H1 (cell line): ENCODE measurements at regions not wholly inside any gene's neighbourhood (a gene's known extent, or its start where the extent isn't known, plus 50 kb on each side); places are given as distances from the start of the nearest gene placed in this dataset.

Experiments
- CTCF ChIA-PET: fragments of 300-600 bp; sonication (Branson Sonifier 250); formaldehyde crosslinking; loops from one replicate; lab custom pipeline; 2021; ENCODE audit not compliant: partially characterized antibody; lab: Charles Lee
- POLR2A ChIA-PET: fragments of 300-600 bp; sonication (Branson Sonifier 250); formaldehyde crosslinking; loops from one replicate; lab custom pipeline; 2021; ENCODE audit warnings: inconsistent platforms; ENCODE audit not compliant: partially characterized antibody; lab: Charles Lee
- DNase-seq, 2 experiments: peaks; one replicate each; pipeline versions ENCODE4 v3.0.0 to v3.0.0-alpha.2; 2010 to 2022; ENCODE audit warnings: low spot score in 2 of 2, low read depth in 1 of 2, mixed read lengths in 1 of 2
- FAIRE-seq: peaks from 2 replicates; lab custom pipeline; 2011; peaks lifted over from hg19 to GRCh38; lab: Jason Lieb, UNC
- H2AFZ ChIP-seq: 2 replicates; pipeline ENCODE4 v1.8.1; 2012; ENCODE audit warnings: low read length, inconsistent platforms
- H2AK5ac ChIP-seq: 2 replicates; pipeline ENCODE4 v1.6.1; 2013; ENCODE audit warnings: low read depth, low read length
- H2BK120ac ChIP-seq: replicated peaks from 2 replicates; pipeline ENCODE3; 2013; ENCODE audit warnings: low read depth, low read length, inconsistent platforms
- H2BK12ac ChIP-seq: 2 replicates; pipeline ENCODE4 v1.6.1; 2013; ENCODE audit warnings: low read depth, low read length
- H2BK15ac ChIP-seq: 2 replicates; pipeline ENCODE4 v1.6.1; 2013; ENCODE audit warnings: low read length
- H2BK20ac ChIP-seq: 2 replicates; pipeline ENCODE4 v1.6.1; 2013; ENCODE audit warnings: low read length
- H2BK5ac ChIP-seq: 2 replicates; pipeline ENCODE4 v1.6.1; 2013; ENCODE audit warnings: low read depth, low read length
- H3K14ac ChIP-seq: 2 replicates; pipeline ENCODE4 v1.6.1; 2013; ENCODE audit warnings: inconsistent platforms; ENCODE audit not compliant: insufficient read length
- H3K18ac ChIP-seq: 2 replicates; pipeline ENCODE4 v1.6.1; 2013; ENCODE audit warnings: low read length; ENCODE audit errors: extremely low read depth
- H3K23ac ChIP-seq: 2 replicates; pipeline ENCODE4 v1.6.1; 2013; ENCODE audit warnings: inconsistent platforms; ENCODE audit not compliant: insufficient read length
- H3K23me2 ChIP-seq: 2 replicates; pipeline ENCODE4 v1.6.1; 2013; ENCODE audit warnings: low read depth, low read length
- H3K27ac ChIP-seq: 2 replicates; pipeline ENCODE4 v1.6.1; 2011; ENCODE audit warnings: low read depth, low read length, inconsistent platforms
- H3K27me3 ChIP-seq, 4 experiments: replicated peaks in 1 of 4; 1 replicate in 1 of 4; 2 replicates in 3 of 4; pipeline versions ENCODE4 v1.6.1 to v1.8.1; 2011 to 2013; ENCODE audit warnings: low read length in 3 of 4, mild to moderate bottlenecking in 3 of 4, inconsistent platforms in 2 of 4, mixed read lengths in 2 of 4, moderate library complexity in 1 of 4; ENCODE audit not compliant: control insufficient read depth in 3 of 4, insufficient read depth in 3 of 4; ENCODE audit errors: extremely low read depth in 1 of 4
- H3K36me3 ChIP-seq, 4 experiments: 2 replicates each; pipeline versions ENCODE4 v1.6.1 to v1.8.1; 2011 to 2013; ENCODE audit warnings: mild to moderate bottlenecking in 4 of 4, low read length in 3 of 4, moderate library complexity in 2 of 4, control low read depth in 1 of 4, inconsistent platforms in 1 of 4; ENCODE audit not compliant: insufficient read depth in 4 of 4, control insufficient read depth in 2 of 4
- H3K4ac ChIP-seq: replicated peaks from 2 replicates; pipeline ENCODE3; 2013; ENCODE audit warnings: low read length, low read depth, mixed read lengths, inconsistent platforms; ENCODE audit not compliant: insufficient read length
- H3K4me1 ChIP-seq, 4 experiments: replicated peaks in 1 of 4; 1 replicate in 1 of 4; 2 replicates in 3 of 4; pipeline versions ENCODE4 v1.6.1 to v1.8.1; 2011 to 2013; ENCODE audit warnings: low read length in 3 of 4, inconsistent platforms in 2 of 4, mixed read lengths in 1 of 4; ENCODE audit not compliant: insufficient read depth in 4 of 4, control insufficient read depth in 3 of 4
- H3K4me2 ChIP-seq, 2 experiments: 2 replicates each; pipeline versions ENCODE4 v1.6.1 to v1.8.1; 2011 to 2013; ENCODE audit warnings: low read depth in 2 of 2, low read length in 2 of 2, control low read depth in 1 of 2, inconsistent platforms in 1 of 2, mild to moderate bottlenecking in 1 of 2; ENCODE audit not compliant: insufficient read depth in 1 of 2
- H3K4me3 ChIP-seq, 4 experiments: fragments of 200-600, 300-600 bp in 1 of 4; sonication (generic), shearing (Covaris generic), sonication (Bioruptor Twin) in 1 of 4; 2 replicates each; pipeline versions ENCODE4 v1.5.1 to v1.8.1; 2011 to 2016; ENCODE audit warnings: low read length in 4 of 4, low read depth in 3 of 4, control low read depth in 2 of 4, inconsistent platforms in 2 of 4, mild to moderate bottlenecking in 2 of 4, mixed read lengths in 1 of 4, moderate library complexity in 1 of 4; ENCODE audit not compliant: insufficient read depth in 2 of 4; ENCODE audit errors: extremely low read depth in 1 of 4
- H3K56ac ChIP-seq: replicated peaks from 2 replicates; pipeline ENCODE3; 2013; ENCODE audit warnings: low read depth, mild to moderate bottlenecking, mixed read lengths, low read length, inconsistent platforms; ENCODE audit not compliant: insufficient read length
- H3K79me1 ChIP-seq: 2 replicates; pipeline ENCODE4 v1.6.1; 2013; ENCODE audit warnings: low read depth, low read length, control low read depth
- H3K79me2 ChIP-seq, 2 experiments: 2 replicates each; pipeline versions ENCODE4 v1.6.1 to v1.8.1; 2012 to 2013; ENCODE audit warnings: low read length in 2 of 2, mild to moderate bottlenecking in 2 of 2, inconsistent platforms in 1 of 2; ENCODE audit not compliant: insufficient read depth in 2 of 2, control insufficient read depth in 1 of 2
- H3K9ac ChIP-seq, 4 experiments: replicated peaks in 1 of 4; 1 replicate in 1 of 4; 2 replicates in 3 of 4; pipeline versions ENCODE4 v1.6.1 to v1.8.1; 2011 to 2013; ENCODE audit warnings: low read depth in 3 of 4, low read length in 3 of 4, control low read depth in 2 of 4, mild to moderate bottlenecking in 2 of 4, moderate library complexity in 2 of 4, inconsistent platforms in 1 of 4; ENCODE audit errors: extremely low read depth in 1 of 4
- H3K9me3 ChIP-seq, 2 experiments: 2 replicates each; pipeline versions ENCODE4 v1.6.1 to v1.8.1; 2012 to 2013; ENCODE audit warnings: mild to moderate bottlenecking in 2 of 2, moderate library complexity in 2 of 2, control low read depth in 1 of 2, inconsistent platforms in 1 of 2, low read depth in 1 of 2, low read length in 1 of 2, mixed read lengths in 1 of 2; ENCODE audit not compliant: insufficient read depth in 2 of 2
- H4K20me1 ChIP-seq, 2 experiments: replicated peaks in 1 of 2; 2 replicates each; pipeline versions ENCODE3 to v1.8.1; 2011 to 2013; ENCODE audit warnings: inconsistent platforms in 2 of 2, low read length in 2 of 2, mild to moderate bottlenecking in 1 of 2; ENCODE audit not compliant: insufficient read depth in 2 of 2, control insufficient read depth in 1 of 2
- H4K5ac ChIP-seq: 2 replicates; pipeline ENCODE4 v1.6.1; 2013; ENCODE audit warnings: low read length, low read depth, mixed read lengths, inconsistent platforms; ENCODE audit not compliant: insufficient read length
- H4K8ac ChIP-seq: 2 replicates; pipeline ENCODE4 v1.8.0; 2013; ENCODE audit warnings: mild to moderate bottlenecking, moderate library complexity, low read length, inconsistent platforms; ENCODE audit not compliant: insufficient read depth; ENCODE audit errors: extremely low read depth
- H4K91ac ChIP-seq: replicated peaks from 2 replicates; pipeline ENCODE3; 2013; ENCODE audit warnings: low read length, mixed read lengths, inconsistent platforms; ENCODE audit not compliant: insufficient read length
- GTF2F1 ChIP-seq: IDR thresholded peaks from 2 replicates; pipeline ENCODE4 v1.6.1; 2012; ENCODE audit warnings: low read depth, low read length, improper control_type of control experiment, borderline replicate concordance
- KDM5A ChIP-seq: fragments of 200-600 bp; IDR thresholded peaks from 2 replicates; pipeline ENCODE4 v1.7.1; 2012; ENCODE audit warnings: mild to moderate bottlenecking, low read length, inconsistent platforms, mixed read lengths
- SIRT6 ChIP-seq: IDR thresholded peaks from one replicate; pipeline ENCODE4 v1.7.1; 2012; ENCODE audit warnings: low read length, inconsistent platforms
- SUZ12 ChIP-seq: fragments of 200-600 bp; sonication (generic); IDR thresholded peaks from 2 replicates; pipeline ENCODE4 v1.6.1; 2012; ENCODE audit warnings: mild to moderate bottlenecking, inconsistent platforms, low read length, moderate library complexity, mixed read lengths
- TAF1 ChIP-seq: IDR thresholded peaks from 2 replicates; pipeline ENCODE4 v1.6.1; 2011; ENCODE audit warnings: mild to moderate bottlenecking, low read depth, low read length
- TCF12 ChIP-seq: IDR thresholded peaks from 2 replicates; pipeline ENCODE4 v1.6.1; 2011; ENCODE audit warnings: low read depth, mild to moderate bottlenecking, low read length
- YY1 ChIP-seq: IDR thresholded peaks from 2 replicates; pipeline ENCODE4 v1.6.1; 2011; ENCODE audit warnings: low read depth, mild to moderate bottlenecking, low read length
- whole genome bisulfite sequencing, 2 experiments: shearing (Covaris generic) in 1 of 2; methylation state at CpG; one replicate each; pipeline versions ENCODE4 v1.1.6 to v1.1.7; 2013 to 2015; ENCODE audit warnings: low lambda C conversion rate in 2 of 2, mixed read lengths in 2 of 2, inconsistent platforms in 1 of 2, low coverage in 1 of 2, missing lambda C conversion rate in 1 of 2; ENCODE audit not compliant: insufficient replicate concordance in 2 of 2, insufficient coverage in 1 of 2, insufficient read length in 1 of 2; ENCODE audit errors: extremely low coverage in 1 of 2, missing lambda C conversion rate in 1 of 2; 5-methylcytosine and 5-hydroxymethylcytosine counted together
- TF ChIP-seq, protein P1 (sequence below): IDR thresholded peaks from 2 replicates; pipeline ENCODE4 v1.6.1; 2012; ENCODE audit warnings: inconsistent platforms
- TF ChIP-seq, protein P2 (sequence below): IDR thresholded peaks from 2 replicates; pipeline ENCODE4 v1.6.1; 2011; ENCODE audit warnings: low read depth, mild to moderate bottlenecking, low read length; ENCODE audit not compliant: insufficient read depth

DNA sequence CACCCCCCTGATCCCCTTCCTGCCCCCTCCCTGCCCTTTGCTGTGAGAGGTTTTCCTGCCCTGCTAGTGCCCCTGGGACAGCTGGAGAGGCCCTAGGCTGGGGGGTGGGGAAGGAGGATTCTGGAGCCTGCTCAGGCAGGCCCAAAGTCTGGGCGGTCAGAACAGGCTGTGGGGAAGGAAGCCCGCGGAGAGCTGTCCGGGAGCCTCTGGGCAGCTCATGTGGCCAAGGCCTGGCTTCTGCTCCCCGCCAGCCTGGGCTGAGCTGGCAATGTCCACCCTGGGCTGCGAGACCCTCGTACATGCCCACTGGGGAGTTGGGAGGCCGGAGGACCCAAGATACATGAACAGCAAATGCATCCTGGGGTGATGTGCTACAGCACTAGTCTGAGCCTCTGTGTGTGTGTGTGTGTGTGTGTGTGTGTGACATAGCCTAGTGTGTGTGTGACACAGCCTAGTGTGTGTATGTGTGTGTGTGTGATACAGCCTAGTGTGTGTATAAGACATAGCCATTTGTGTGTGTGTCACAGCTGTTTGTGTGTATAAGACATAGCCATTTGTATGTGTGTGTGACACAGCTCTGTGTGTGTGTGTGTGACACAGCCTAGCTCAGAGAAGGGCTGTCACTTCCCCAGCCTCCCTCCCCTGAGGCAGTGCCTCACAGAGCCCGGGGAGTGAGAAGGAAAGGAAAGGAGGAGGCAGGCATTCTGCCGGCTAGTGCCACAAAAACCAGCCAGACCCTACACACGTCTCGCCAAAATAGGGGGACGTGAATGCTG is 201.4 kb upstream of the CIBAR2 start:
- Histone ChIP-seq H3K4ac (peak overlapping the region; percentile 12), H2AK5ac (peak overlapping the region; percentile 89), H2BK12ac (peak overlapping the region; percentile 99), H2BK5ac (peak overlapping the region; percentile 97), H3K27ac (no peak overlapping the region), H4K91ac (peak overlapping the region; percentile 20), H3K4me2 (peak overlapping the region in 1 of 2 experiments; percentile 34; a peak in 1 of 4 replicates), H3K36me3 (no peaks in the 10 kb centered on the region), H4K5ac (no peak overlapping the region), H3K56ac (no peak overlapping the region), H3K18ac (peak overlapping the region; percentile 85), H3K23me2 (0 out of 2 replicates have a peak, but pooled peaks cover 2% of the 10 kb centered on the region), H2AFZ (no peak overlapping the region), H2BK120ac (no peak overlapping the region), H4K8ac (no peak overlapping the region), H3K4me1 (peaks cover 7 to 56% (median 40%) of the 10 kb centered on the region in 4 experiments), H3K9ac (no peak overlapping the region), H3K14ac (no peak overlapping the region), H2BK15ac (peak overlapping the region; percentile 100), H2BK20ac (peak overlapping the region; percentile 88), H3K79me1 (peaks cover 3% of the 10 kb centered on the region), H3K79me2 (no peaks in the 10 kb centered on the region), H3K27me3 (0 out of 7 replicates have a peak, but pooled peaks cover 0 to 4% (median 0%) of the 10 kb centered on the region in 4 experiments), H4K20me1 (peaks cover 0 to 1% of the 10 kb centered on the region in 2 experiments), H3K9me3 (no peaks in the 10 kb centered on the region), H3K4me3 (no peak overlapping the region), H3K23ac (no peak overlapping the region)
- CTCF ChIA-PET: interaction anchor here (0.6 to 10.6 kb wide), 28 partner anchors 9 to 238 kb away, joined by 3 to 69 read pairs (median 3); no protein-coding TSS in a partner anchor
- POLR2A ChIA-PET: interaction anchor here (1.0 to 1.2 kb wide), 2 partner anchors 21 to 81 kb away, joined by 3 to 5 read pairs; no protein-coding TSS in a partner anchor
- WGBS, 2 experiments: 81% methylated on average over 10 of the region's 13 CpGs; no CpG with 5 or more reads in 1 of the 2 experiments
- no peak for DNase-seq
- FAIRE-seq: no peak
- TF ChIP-seq GTF2F1 (no peak), TCF12 (no peak), SIRT6 (no peak), TAF1 (no peak), SUZ12 (no peak), KDM5A (no peak), YY1 (no peak)
- TF ChIP-seq, protein P1, sequence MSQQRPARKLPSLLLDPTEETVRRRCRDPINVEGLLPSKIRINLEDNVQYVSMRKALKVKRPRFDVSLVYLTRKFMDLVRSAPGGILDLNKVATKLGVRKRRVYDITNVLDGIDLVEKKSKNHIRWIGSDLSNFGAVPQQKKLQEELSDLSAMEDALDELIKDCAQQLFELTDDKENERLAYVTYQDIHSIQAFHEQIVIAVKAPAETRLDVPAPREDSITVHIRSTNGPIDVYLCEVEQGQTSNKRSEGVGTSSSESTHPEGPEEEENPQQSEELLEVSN: no peak
- TF ChIP-seq, protein P2, sequence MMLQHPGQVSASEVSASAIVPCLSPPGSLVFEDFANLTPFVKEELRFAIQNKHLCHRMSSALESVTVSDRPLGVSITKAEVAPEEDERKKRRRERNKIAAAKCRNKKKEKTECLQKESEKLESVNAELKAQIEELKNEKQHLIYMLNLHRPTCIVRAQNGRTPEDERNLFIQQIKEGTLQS: no peak
